GM21529 (cell line): ENCODE measurements at regions not wholly inside any gene's neighbourhood (a gene's known extent, or its start where the extent isn't known, plus 50 kb on each side); places are given as distances from the start of the nearest gene placed in this dataset.

Experiments used
- ATAC-seq: cut with Tn5 transposase; IDR thresholded peaks from one replicate; pipeline ENCODE4 v1.9.1; 2021; ENCODE audit not compliant: unreplicated experiment

DNA sequence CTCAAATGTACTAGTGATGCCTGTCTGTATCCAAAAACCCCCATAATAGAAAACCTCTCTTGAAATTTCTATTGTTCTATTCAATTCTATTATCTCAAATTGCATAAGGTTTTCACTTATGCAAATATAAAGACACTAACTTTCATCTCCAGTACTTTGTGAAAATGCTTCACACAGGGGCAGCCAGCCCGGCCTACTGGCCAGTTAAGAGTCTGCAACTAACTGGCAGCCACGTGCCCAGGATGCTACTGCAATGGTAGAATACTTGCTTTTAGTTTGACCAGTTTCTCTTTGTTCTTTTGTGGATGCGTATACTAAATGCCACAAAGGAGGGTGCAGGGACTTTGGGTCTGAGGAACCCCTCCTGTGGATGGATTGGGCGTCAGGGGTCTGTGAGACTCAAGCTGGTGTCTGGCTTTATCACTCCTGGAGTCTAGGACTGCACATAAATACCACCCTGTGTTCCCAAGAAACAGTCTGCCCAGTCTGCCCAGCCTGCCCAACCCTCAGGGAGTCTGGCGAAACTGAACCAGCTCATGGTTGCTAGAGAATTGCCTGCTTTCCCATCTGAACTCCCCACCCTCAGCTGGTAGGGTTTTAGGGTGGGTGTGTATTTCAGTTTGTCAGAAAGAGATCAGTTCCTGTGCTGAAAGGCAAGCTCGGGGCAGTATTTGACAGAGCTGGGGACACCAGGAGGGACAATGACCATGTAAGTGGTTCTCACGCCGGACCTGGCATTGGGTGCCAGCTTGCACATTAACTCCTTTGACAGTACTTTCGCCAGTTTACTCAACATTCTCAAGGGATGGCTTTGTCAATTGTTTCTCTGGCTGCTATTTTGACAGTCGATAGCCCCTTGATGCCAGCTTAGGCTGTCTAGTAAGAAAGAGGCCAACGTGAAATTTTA is 558.2 kb upstream of the JAG1 start:
- no peak for ATAC-seq

DNA sequence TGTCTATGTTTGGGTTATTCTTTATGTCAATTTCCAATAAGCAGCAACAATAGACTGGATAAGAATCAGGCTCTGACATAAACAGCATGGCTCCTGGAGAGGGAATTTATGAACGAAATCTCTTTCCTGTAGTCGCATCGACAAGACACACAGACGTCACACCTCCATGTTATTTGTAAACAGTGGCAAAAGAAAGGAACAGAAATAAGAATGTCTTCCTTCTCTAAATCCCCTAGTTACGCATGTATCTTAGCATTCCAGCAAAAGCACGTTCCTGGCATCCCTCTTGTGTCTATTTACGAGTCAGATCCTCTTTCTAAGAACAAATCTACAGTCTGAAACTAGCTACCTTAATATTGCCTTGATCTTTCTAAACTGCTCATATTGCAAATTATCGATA is 559.1 kb upstream of the JAG1 start:
- no peak for ATAC-seq

DNA sequence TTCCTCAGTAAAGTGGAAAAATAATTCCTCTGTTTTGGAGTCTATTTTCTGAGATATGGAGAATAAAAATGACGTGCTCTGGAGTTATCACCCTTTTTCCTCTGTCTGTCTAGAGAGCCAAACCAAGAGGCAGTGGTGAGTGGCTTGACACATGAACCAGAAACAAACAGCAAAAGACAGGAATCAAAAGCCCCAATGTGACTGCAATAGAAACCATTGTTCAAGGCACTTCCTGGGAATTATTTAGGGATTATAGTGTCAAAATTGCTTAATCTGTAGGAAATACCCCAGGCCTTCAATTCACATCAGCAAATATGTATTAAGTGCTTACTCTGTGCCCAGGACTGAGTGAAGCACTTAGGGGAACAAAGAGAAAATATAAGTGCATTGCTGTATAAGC is 560.4 kb upstream of the JAG1 start:
- no peak for ATAC-seq

DNA sequence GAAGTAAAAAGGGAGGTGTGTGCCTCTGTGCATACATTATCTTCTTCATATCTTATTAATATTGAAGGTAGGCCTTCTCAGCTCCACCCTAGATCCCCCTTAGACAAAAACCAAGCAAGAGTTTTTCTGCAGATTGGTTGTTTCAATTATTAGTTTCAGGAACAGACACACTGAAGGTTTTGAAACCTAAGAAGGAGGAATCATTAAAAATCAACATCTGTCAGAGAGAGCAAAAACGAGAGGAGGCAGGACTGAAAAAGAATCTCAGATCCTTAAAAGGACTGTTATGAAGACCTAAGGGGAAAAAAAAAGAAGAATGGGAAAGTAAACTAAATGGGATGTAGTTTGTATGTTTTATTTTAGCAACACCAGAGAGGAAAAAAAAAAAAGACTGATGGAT is 560.8 kb upstream of the JAG1 start:
- ATAC-seq = no peak

DNA sequence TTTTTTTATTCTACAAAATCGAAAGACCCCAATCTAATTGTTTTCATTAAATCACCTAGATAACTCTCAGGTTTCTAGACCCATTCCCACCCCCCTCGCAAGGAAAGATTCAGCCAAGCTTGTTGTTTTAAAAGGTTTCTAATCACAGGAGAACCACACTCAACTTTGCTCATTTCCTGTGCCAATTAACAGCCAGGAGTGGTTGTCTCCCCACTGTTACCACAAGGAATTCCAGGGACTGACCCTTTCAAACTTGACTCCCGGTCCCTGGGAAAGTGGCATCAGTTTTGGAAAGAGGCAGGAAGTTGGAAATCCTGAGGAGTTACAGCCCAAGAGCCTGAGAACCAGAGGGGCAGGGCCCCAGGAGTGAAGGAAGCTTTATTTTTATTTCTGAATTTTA is 561.3 kb upstream of the JAG1 start:
- no peak for ATAC-seq

DNA sequence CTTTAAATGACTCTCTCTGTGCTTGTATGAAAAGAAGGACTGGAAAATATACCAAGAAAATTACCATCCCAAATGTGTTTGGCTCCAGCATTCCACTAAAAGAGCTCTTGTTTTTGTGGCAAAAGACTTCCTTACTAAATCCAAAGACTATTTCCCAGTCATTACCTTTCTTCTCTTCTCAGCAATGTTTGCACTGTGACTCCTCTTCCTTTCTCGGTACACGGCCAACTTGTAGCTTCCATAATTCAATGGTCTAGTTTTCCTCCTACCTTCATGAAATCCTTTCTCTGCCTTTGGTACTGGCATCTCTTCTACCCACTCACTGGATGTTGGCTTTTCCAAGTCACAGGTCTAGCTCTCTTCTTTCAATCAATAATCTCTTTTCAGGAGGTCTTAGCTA is 568.5 kb upstream of the JAG1 start:
- ATAC-seq = no peak

DNA sequence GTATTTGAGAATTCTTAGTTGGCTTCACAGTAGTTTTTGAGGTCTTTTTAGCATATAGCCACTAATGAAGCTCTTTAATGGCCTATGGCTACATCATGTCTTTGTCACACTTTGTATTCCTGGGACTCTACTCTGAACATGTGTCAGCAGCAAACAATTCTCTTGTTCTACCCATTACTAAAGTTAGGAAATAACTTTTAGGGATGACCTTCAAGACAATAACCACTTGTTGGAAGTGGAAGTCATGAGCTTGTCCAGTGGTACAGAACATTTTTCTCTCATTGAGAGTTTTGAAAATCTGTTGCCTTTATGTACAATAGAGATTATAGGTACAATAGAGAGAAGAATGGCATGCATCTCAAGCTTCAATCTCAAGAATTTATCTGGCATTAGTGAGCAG is 571.6 kb upstream of the JAG1 start:
- ATAC-seq = no peak

DNA sequence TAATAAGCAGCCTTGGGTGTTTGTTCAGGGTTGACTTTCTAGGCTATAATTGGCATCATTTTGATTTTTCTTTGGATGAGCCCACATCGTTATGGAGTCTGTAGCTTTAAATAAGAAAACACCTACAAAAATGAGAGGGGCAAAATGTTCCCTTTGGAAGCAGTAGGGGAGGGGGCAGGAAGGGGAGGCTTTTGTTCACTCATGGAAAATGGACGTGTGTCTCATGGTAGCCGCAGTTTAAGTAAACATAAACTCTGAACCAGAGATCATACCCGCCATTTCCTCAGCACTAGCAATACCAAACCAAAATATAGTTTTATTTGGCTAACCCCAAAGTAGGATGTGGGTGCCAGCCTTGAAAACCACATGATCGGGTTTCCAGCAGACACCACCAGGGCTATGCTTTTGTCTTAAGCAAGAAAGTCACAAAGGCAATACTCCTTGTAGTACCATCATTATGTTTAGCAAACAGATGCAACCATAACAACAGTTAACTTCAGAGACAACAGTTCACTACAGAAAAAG is 572.5 kb upstream of the JAG1 start:
- no peak for ATAC-seq

DNA sequence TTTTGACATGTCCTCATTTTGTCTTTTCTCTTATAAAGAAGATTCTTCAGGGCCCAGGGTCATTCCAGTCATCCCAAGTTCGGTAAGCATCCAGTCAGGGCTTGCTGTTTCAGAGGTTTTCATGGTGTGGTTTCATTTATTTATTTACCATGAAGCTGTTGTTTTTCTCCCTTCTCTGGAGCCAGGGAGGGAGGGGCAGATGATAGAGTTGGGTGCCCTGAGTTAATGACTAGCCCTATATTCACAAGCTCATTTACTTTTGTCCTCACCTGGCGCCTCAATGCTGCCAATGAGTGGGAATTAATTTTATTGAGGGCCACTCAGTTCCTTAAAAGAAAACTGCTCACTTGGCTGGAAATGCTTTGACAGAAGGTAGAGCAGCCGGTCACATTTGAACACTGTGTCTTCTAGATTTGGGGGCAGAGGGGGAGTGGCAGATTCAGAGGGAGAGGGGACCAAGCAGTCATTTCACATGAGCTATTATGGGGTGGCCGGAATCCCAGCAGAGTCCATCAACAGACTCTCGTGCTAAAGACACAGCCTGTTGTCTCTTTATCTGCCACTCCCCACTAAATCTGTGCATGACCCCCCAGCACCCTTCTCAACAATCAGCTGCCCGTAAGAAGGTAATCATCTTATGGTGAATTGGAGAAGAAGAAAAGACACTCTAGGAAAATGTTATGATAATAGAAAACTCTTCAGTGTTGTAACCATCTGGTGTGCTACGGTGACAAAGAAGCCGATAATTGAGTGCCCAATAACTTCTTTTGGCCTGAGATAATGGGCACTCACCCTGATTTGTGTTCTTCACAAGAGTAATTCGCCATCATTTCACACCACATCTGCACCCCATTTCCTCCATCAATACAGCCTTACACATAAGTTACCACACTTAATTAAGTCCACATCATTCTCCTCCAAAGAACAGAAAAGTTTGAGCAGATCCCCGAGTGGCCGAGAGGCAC is 573.5 kb upstream of the JAG1 start:
- no peak for ATAC-seq

DNA sequence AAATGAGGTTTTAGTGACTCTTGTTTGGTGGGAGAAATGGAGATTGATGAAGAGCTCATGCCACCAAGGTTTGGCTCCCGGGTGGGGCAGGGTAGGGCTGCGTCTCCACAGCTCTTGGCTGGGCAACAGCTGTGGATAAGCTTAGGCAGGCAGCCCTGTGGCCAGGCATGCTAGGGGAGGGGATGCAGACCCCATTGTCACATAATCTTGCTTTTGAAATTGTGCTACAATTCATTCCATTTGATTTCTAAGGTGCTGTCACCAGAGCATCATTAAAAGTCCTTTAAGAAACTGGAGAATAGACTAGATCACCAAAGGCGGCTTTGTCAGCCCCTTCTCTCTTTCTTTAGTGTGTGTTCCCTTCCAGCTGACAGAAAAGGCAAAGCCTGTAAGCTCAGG is 574.2 kb upstream of the JAG1 start:
- ATAC-seq = no peak

DNA sequence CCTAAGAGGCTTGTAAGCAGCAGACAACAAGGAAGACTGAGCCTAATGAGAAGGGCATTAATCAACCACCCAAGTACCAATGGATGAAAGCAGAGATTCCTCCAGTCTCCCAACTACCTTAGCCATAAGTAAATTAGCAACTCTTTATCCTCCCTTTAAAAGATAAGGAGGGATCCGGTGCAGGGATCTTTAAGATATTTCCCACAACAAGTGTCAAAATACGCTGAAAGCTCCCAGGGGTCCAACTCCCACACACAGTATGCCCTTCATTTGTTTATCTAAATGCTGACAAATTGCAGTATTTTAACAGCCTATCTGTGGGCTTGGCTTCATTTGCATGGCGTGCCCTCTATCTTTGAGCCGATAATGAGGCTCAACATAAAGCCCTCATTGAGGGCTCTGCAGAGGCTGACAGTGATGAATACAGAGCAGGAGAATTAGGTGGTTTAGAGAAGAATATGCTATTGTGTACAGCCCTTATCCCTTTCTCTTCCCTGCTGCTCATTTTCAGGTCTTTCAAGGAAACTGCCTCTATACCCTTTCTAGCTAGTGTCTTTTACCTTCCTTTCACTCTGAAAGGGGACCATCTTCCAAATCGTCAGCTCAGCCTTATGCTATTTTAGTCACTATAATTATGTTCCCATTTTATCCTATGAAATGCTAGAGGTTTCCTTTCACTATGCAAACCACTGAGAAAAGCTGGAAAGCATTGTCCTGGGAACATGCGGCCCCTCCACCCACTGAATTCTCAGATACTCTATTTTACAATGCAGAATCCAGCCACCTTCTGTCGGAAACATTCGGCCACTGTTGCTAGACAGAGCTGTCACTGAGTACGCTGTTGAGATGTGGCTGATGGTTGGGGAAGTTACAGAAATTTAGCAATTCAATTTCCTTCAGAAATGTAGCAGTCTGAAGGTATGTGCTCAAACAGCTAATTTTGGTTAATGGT is 575.2 kb upstream of the JAG1 start:
- ATAC-seq = no peak

DNA sequence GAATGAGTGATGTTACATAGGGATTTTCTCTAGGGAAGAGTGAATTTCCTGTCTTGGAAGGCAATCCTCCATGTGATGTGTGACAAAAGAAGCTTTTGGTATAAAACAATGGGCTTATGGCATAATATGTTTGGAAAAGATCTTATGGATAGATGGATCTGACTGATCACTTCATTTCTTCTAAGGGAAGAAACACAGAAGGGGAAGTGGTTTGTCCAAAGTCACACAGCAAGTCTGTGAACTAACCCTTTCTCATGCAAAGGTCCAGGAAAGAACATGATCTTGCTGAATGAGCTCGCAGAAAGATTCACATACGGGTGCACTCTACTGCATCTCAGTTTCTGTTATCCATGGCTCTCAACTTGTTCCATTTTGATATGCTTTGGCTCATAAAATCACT is 575.9 kb upstream of the JAG1 start:
- ATAC-seq = no peak

DNA sequence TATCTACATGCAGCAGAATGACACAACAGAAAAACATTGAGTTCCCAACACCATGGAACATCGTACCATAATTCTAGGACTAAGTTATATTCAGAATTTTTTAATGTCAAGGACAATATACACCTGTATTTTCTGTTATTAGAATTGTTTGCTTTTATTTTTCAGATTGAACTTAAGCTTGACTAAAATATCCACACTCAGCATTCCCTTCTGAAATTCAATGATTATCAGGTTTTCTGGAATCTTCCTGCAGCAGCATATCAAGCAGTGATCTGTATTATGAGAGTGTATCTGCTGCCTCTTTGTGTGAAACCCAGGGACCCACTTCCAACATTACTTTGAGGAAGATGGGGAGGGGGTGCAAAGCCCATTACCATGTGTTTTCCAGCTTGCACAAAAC is 578.6 kb upstream of the JAG1 start:
- ATAC-seq = no peak

DNA sequence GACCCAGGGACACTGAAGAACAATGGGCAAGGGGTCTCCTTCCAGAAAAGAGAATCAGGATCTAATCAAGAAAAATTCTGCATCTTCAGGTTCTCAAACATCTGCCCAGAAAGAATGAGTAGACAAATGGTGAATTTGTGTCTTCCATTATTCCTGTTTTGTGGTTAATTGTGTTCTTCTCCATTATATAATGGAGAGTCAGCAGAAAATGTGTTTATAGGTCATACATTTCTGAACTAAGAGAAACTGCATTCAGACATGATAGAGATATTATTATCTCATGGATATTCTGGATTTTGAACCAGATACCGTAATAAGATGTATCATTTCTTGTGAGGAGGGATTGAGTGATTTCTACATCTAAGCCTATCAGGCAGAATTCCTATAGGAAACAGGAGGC is 581.7 kb upstream of the JAG1 start:
- no peak for ATAC-seq

DNA sequence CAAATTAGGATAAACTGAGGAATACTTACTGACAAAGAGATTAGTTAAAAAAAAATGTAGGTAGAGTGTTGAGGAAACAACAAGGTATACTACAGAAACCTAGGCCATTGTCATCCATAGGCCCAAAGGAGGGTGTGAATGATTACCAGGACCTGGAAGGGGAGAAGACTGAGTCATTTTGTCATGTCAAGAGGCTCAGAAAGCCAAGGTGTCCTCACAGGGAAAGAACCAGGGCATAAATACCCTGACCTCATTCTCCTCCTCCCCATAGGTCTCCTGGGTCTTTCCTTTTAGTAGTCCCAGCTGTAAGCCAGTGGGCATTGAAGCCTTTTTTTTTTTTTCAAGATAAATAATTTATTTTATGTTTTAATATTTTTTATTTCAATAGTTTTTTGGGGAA is 582.1 kb upstream of the JAG1 start:
- no peak for ATAC-seq

DNA sequence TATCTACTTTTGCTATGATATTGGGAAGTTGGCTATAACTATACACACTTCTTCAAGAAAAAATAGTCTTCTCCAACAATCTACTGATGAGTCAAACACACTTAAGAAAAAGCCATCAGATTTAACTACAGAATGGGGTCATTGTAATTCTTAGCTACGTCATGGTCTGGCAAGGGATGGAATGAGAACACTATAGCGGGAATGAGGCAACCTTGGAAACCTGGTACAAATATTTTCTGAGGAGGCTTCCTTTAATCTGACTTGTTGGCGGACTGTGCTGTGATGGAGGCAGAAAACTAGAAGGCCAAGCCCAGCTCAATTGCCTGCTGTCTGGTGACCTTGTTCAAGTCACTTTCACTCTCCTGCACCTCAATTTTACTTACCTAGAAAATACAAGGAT is 586.8 kb upstream of the JAG1 start:
- ATAC-seq = no peak

DNA sequence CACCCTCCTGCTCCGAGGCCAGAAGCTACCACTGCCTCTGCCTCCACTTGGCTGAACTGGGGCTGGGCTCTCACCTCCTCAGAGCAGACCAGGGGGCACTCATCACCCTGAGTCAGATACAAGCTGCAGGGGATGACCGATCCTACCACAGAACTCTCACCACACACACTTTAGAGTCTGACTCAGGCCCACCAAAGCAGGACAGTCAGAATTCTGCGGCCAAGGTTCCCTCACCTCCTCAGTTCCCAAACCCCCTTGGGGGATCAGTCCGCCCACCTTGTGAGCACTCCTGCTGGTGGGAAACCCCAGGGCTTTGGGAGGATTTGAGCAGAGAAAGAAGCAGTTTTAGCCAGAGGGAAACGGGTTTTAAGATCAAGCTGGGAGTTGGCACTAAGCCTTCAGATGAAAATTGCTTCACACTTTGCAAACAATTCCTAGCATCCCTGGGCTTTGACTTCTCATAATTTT is 587.8 kb upstream of the JAG1 start:
- ATAC-seq = no peak

DNA sequence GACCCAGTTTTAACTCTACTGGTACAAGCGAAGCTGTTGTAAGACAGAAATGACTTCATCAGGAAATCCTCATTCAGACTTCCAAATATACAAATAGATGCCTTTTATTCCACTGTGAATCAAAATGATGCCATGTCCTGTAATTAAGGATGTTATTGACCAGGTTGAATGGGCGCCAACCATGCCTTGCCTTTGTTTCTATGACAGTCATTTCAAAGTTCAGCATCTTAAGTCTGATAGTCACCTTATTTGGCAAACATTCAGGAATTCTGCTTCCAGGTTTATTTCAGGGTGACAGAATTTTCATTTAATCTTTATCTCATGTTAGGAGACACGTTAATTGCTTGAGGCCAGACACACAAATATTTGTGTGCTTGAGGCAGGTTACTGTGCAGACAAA is 592.8 kb upstream of the JAG1 start:
- ATAC-seq = no peak

DNA sequence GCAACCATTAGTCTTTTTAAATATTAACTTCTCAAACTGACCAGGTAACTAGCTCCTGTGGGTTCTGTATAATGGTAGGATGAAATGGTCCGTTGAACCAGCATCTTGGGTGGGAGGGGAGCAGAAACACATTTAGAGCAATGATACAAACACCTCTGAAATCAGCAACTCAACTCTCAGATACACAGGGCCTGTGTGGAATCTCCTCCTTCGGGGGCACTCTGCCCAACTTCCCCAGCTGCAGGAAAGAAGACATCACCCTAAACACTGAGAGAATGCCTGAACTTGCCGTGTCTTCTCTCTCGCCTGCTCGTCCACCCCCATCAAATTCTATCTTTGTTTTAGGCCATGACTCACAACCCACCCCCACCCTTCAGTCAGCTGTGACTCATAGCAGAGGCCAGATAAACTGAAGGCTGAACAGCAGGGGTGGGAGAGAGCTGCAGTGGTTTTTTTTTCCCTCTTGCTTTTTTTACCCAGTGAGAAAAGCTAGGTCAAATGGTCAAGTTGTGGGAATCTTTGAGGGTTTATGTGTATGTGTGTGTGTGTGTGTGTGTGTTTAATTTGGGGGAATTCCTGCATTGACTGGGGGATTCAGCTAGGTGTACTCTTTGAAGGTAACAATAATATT is 593.4 kb upstream of the JAG1 start:
- ATAC-seq = peak; percentile 51

DNA sequence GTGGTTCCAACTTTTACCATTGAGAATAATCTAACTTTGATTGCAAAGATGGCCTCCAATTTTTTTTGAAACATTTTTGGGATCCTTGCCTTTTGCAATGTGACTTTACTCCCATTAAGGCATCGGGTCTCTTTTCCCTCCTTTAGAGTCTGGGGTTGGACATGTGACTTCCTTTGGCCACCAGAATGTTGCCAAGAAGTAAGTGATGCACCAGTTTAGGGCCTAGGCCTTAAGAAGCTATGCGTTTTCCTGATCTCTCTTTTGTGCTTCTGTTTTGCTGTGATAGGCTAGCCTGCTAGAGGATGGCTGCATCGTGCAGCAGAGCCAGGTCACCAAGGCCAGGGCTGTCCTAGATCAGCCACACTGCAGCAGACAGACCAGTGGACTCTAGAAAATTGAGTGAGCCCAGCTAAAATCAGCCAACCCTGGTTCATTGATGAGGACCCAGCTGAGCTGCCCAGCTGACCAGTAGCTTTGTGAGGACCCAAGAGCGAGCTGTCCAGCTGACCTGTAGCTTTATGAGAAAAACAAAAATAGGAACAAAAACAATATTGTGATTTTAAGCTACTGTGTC is 594.0 kb upstream of the JAG1 start:
- no peak for ATAC-seq
